RWPE2 (cell line): ENCODE measurements at regions not wholly inside any gene's neighbourhood (a gene's known extent, or its start where the extent isn't known, plus 50 kb on each side); places are given as distances from the start of the nearest gene placed in this dataset.

Source experiments
- ATAC-seq: fragments of 200-7000 bp; cut with Tn5 transposase; 3 replicates; pipeline ENCODE4 v1.9.1; 2021; ENCODE audit warnings: low read depth
- DNase-seq: peaks from one replicate; pipeline ENCODE4 v3.0.0-alpha.2; 2020; ENCODE audit warnings: low spot score
- H3K27ac ChIP-seq: fragments of 450-650 bp; 2 replicates; pipeline ENCODE4 v1.5.1; 2017; ENCODE audit warnings: mild to moderate bottlenecking; ENCODE audit not compliant: poor library complexity, severe bottlenecking
- H3K27me3 ChIP-seq: fragments of 250-450 bp; sonication (Bioruptor Pico); 2 replicates; pipeline ENCODE4 v1.5.1; 2021; ENCODE audit warnings: mild to moderate bottlenecking, moderate library complexity; ENCODE audit not compliant: insufficient read depth, poor library complexity, severe bottlenecking
- H3K36me3 ChIP-seq: fragments of 250-450 bp; sonication (Bioruptor Pico); 2 replicates; pipeline ENCODE4 v1.5.1; 2020; ENCODE audit warnings: low read depth, mild to moderate bottlenecking, moderate library complexity
- H3K4me1 ChIP-seq: fragments of 250-450 bp; sonication (Bioruptor Pico); 2 replicates; pipeline ENCODE4 v1.5.1; 2021; ENCODE audit warnings: mild to moderate bottlenecking, moderate library complexity; ENCODE audit not compliant: insufficient read depth, poor library complexity, severe bottlenecking
- H3K4me3 ChIP-seq: fragments of 250-450 bp; sonication (Bioruptor Pico); 2 replicates; pipeline ENCODE4 v1.5.1; 2021; ENCODE audit warnings: mild to moderate bottlenecking, moderate library complexity; ENCODE audit not compliant: severe bottlenecking
- H3K9me3 ChIP-seq: fragments of 250-450 bp; sonication (Bioruptor Pico); 2 replicates; pipeline ENCODE4 v1.5.1; 2021; ENCODE audit warnings: mild to moderate bottlenecking, moderate library complexity; ENCODE audit not compliant: severe bottlenecking
- TF ChIP-seq, protein P1 (sequence below): fragments of 450-650 bp; IDR thresholded peaks from one replicate; pipeline ENCODE4 v1.5.1; 2017; ENCODE audit warnings: mild to moderate bottlenecking, moderate library complexity; ENCODE audit not compliant: poor library complexity, severe bottlenecking

DNA sequence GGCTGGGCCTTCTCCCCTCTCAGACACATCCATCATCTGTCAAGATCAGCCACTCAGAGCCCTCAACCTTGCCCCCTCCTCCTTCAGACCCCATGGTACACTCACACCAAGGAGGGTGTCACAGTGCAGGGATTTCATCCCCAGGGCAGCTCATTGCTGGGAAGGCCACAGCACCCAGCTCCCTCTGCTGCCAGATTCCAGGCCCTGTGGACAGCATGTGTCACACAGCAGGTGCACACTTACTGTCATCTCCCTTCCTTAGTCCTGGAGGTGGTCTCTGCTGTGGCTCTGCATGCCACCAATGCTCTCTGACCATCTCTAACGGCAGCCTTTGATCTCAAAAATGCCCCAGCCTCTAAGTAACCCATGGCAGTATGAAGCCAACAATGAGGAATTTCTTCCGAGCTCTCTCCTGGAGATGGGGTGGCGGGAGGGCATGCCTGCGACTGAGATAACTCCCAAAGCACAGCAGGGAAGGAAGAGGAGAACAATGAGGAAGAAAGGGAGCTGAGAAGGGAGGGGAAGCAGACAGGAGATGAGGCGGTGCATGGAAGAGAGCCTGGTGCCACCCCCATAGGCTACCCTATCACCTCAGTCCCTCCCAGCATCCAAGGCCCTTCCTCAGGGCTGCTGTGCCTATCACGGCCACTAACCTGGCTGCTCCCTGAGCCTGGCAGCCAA, 101.0 kb downstream of the SINHCAF start:
- DNase-seq, result no peak
- H3K27ac ChIP-seq, result no peak overlapping the region
- no peaks in the 10 kb centered on the region for H3K4me1 ChIP-seq
- TF ChIP-seq, protein P1, sequence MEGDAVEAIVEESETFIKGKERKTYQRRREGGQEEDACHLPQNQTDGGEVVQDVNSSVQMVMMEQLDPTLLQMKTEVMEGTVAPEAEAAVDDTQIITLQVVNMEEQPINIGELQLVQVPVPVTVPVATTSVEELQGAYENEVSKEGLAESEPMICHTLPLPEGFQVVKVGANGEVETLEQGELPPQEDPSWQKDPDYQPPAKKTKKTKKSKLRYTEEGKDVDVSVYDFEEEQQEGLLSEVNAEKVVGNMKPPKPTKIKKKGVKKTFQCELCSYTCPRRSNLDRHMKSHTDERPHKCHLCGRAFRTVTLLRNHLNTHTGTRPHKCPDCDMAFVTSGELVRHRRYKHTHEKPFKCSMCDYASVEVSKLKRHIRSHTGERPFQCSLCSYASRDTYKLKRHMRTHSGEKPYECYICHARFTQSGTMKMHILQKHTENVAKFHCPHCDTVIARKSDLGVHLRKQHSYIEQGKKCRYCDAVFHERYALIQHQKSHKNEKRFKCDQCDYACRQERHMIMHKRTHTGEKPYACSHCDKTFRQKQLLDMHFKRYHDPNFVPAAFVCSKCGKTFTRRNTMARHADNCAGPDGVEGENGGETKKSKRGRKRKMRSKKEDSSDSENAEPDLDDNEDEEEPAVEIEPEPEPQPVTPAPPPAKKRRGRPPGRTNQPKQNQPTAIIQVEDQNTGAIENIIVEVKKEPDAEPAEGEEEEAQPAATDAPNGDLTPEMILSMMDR, result no peak
- H3K4me3 ChIP-seq, result no peak overlapping the region
- H3K27me3 ChIP-seq, result no peaks in the 10 kb centered on the region
- no peak for ATAC-seq
- no peaks in the 10 kb centered on the region for H3K36me3 ChIP-seq
- H3K9me3 ChIP-seq, result no peaks in the 10 kb centered on the region

DNA sequence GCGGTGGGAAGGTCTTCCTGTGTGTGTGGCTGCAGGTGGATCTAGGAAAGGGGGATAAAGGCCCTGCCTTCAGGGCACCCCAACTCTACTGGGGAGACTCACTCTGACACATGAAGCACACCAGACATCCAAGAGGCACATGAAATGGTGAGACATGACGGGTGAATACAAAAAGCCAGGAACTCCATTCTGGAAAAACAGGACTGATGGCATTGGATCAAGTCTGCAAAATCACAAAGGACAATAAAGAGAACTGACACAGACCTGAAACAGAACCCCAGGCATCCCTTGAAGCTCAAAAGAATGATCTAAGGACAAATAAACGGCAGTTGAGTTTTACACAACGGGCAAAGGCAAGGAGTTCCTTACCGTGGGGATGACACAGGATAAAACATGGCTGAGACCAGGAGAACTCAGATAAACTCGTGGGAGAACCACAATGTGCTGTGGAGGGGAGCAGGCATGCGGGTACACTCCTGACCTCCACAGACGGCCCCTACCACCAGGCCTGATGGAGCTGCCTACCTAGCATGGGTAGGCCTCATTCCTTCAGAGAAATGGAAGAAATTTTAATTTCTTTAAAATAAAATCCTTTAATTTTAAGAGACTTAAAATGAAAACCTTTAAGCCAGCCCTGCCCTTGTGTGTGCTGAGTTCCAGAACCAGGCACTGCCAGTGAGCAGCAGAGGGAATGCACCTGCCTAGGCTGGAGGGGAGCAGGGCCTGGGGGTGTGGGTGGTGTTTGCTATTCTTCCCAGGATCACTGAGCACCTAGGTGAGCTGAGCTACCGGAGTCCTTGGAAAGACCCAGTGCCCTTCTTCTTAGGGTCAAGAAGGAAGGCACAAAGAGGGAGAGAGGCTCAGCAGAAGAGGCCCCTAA, 100.1 kb downstream of the SINHCAF start:
- no peak for ATAC-seq
- no peak for DNase-seq
- H3K4me3 ChIP-seq, result no peak overlapping the region
- TF ChIP-seq, protein P1, result no peak
- H3K9me3 ChIP-seq, result no peaks in the 10 kb centered on the region
- H3K36me3 ChIP-seq, result no peaks in the 10 kb centered on the region
- no peaks in the 10 kb centered on the region for H3K4me1 ChIP-seq
- no peaks in the 10 kb centered on the region for H3K27me3 ChIP-seq
- H3K27ac ChIP-seq, result no peak overlapping the region

DNA sequence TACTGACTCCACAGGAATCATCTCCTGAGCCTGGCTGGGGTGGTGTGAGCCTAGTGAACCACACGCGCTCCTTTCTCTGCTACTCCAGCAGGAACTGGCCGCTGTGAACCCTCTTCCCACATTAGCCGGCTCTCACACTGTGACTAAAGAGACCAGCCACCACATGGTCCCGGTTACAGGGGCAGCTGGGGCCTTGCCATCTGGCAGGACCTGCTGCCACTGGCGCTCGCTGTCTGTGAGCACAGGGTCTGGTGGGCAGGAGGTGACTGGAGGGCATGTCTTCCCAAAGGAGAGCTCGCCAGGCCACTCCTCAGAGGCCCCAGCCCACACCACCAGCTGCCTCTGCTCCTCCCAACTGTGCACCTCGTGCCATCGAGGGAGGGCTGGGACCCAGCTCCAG, 99.3 kb downstream of the SINHCAF start:
- Histone ChIP-seq H3K4me3 (no peak overlapping the region), H3K27me3 (no peaks in the 10 kb centered on the region), H3K4me1 (no peaks in the 10 kb centered on the region), H3K36me3 (no peaks in the 10 kb centered on the region), H3K9me3 (no peaks in the 10 kb centered on the region), H3K27ac (no peak overlapping the region)
- no peak for DNase-seq
- TF ChIP-seq, protein P1, result no peak
- ATAC-seq, result no peak

DNA sequence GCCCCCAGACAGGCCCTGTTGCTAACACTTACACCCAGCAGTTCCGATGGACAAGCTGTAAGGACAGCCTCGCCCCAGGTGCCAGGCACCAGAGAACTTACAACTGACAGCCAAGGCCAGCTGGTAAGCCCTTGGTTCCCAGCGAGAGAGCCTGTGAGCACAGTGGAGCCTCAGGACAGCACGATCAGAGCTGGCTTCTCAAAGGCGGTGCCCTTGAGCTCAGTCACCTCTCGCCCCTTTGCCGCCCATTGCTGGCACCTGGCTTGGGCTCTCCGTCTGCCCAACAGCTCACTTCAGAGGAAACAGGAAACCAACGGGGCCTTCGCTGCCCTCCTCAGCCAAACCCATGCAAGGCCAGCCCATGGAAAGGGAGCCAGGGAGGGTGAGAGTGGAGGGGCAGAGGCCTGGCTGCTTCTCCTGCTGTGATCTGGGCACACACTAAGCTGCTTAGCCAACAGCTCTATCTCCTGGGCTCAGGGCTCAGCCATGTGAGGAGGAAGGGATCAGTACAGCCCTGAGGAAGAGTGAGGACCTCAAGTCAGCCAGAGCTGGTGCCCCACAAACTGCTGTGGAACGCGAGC, 98.5 kb downstream of the SINHCAF start:
- TF ChIP-seq, protein P1, result no peak
- Histone ChIP-seq H3K4me1 (no peaks in the 10 kb centered on the region), H3K27ac (no peak overlapping the region), H3K9me3 (no peaks in the 10 kb centered on the region), H3K4me3 (no peak overlapping the region), H3K27me3 (no peaks in the 10 kb centered on the region), H3K36me3 (no peaks in the 10 kb centered on the region)
- ATAC-seq (no peak), DNase-seq (no peak)
